Effector memory CD4-positive, alpha-beta T cell (primary cell): ENCODE measurements at regions not wholly inside any gene's neighbourhood (a gene's known extent, or its start where the extent isn't known, plus 50 kb on each side); places are given as distances from the start of the nearest gene placed in this dataset.

ENCODE experiments used
- DNase-seq, 3 donors: peaks; one replicate each; pipeline ENCODE4 v3.0.0-alpha.2; 2020
- H3K27ac ChIP-seq: 2 replicates; pipeline ENCODE4 v1.7.0; 2013; ENCODE audit warnings: mild to moderate bottlenecking, low read length, moderate library complexity; ENCODE audit not compliant: insufficient read depth, poor library complexity, severe bottlenecking
- H3K27me3 ChIP-seq: replicated peaks from 2 replicates; pipeline ENCODE4 v1.7.0; 2013; ENCODE audit warnings: mild to moderate bottlenecking, low read length; ENCODE audit not compliant: insufficient read depth, control insufficient read depth, poor library complexity, severe bottlenecking
- H3K36me3 ChIP-seq: 2 replicates; pipeline ENCODE4 v1.7.0; 2013; ENCODE audit warnings: mild to moderate bottlenecking, low read length, moderate library complexity; ENCODE audit not compliant: control insufficient read depth, insufficient read depth
- H3K4me1 ChIP-seq: 2 replicates; pipeline ENCODE4 v1.7.0; 2013; ENCODE audit warnings: low read length, mild to moderate bottlenecking; ENCODE audit not compliant: control insufficient read depth, insufficient read depth, poor library complexity, severe bottlenecking
- H3K4me3 ChIP-seq: 2 replicates; pipeline ENCODE4 v1.7.0; 2013; ENCODE audit warnings: low read length, low read depth, mild to moderate bottlenecking; ENCODE audit not compliant: insufficient read depth, poor library complexity, severe bottlenecking
- H3K9me3 ChIP-seq: 2 replicates; pipeline ENCODE4 v1.7.0; 2013; ENCODE audit warnings: mild to moderate bottlenecking, low read length, moderate library complexity; ENCODE audit not compliant: control insufficient read depth

GRCh38 chr3:5750874-5751640 lies 563.5 kb downstream of the EDEM1 start:
- H3K27me3 ChIP-seq: no peaks in the 10 kb centered on the region
- DNase-seq: no peak
- H3K27ac ChIP-seq: no peak overlapping the region
- no peak overlapping the region for H3K4me3 ChIP-seq
- H3K36me3 ChIP-seq: no peaks in the 10 kb centered on the region
- H3K9me3 ChIP-seq: no peaks in the 10 kb centered on the region
- no peaks in the 10 kb centered on the region for H3K4me1 ChIP-seq

- H3K9me3 ChIP-seq: no peaks in the 10 kb centered on the region
- H3K4me3 ChIP-seq: no peak overlapping the region
- H3K4me1 ChIP-seq: no peaks in the 10 kb centered on the region
- H3K27ac ChIP-seq: no peak overlapping the region
- no peaks in the 10 kb centered on the region for H3K27me3 ChIP-seq
- no peak for DNase-seq
- no peaks in the 10 kb centered on the region for H3K36me3 ChIP-seq
Observed at GRCh38 chr3:5754602-5755001, 567.1 kb downstream of the EDEM1 start.

GRCh38 chr3:5756443-5756842 lies 568.9 kb downstream of the EDEM1 start:
- H3K9me3 ChIP-seq: no peaks in the 10 kb centered on the region
- no peak overlapping the region for H3K27ac ChIP-seq

GRCh38 chr3:5757213-5757804 lies 569.8 kb downstream of the EDEM1 start:
- H3K36me3 ChIP-seq: no peaks in the 10 kb centered on the region
- no peaks in the 10 kb centered on the region for H3K27me3 ChIP-seq
- no peak for DNase-seq
- no peak overlapping the region for H3K27ac ChIP-seq
- no peaks in the 10 kb centered on the region for H3K4me1 ChIP-seq
- H3K4me3 ChIP-seq: no peak overlapping the region
- H3K9me3 ChIP-seq: no peaks in the 10 kb centered on the region

More at GRCh38 chr3:5756443-5756842, 568.9 kb downstream of the EDEM1 start:
- H3K27me3 ChIP-seq: no peaks in the 10 kb centered on the region
- no peak for DNase-seq
- H3K4me3 ChIP-seq: no peak overlapping the region
- no peaks in the 10 kb centered on the region for H3K36me3 ChIP-seq
- H3K4me1 ChIP-seq: no peaks in the 10 kb centered on the region

GRCh38 chr3:5758699-5759098 lies 571.2 kb downstream of the EDEM1 start:
- Histone ChIP-seq H3K27me3 (no peaks in the 10 kb centered on the region), H3K9me3 (no peaks in the 10 kb centered on the region), H3K36me3 (no peaks in the 10 kb centered on the region), H3K4me1 (no peaks in the 10 kb centered on the region), H3K27ac (no peak overlapping the region), H3K4me3 (no peak overlapping the region)
- no peak for DNase-seq

- no peak for DNase-seq
- Histone ChIP-seq H3K4me1 (no peaks in the 10 kb centered on the region), H3K4me3 (no peak overlapping the region), H3K9me3 (no peaks in the 10 kb centered on the region), H3K27ac (no peak overlapping the region), H3K36me3 (no peaks in the 10 kb centered on the region), H3K27me3 (no peaks in the 10 kb centered on the region)
Observed at GRCh38 chr3:5762506-5762905, 575.0 kb downstream of the EDEM1 start.

- no peaks in the 10 kb centered on the region for H3K9me3 ChIP-seq
- no peak for DNase-seq
- no peak overlapping the region for H3K4me3 ChIP-seq
- H3K27ac ChIP-seq: no peak overlapping the region
- no peaks in the 10 kb centered on the region for H3K27me3 ChIP-seq
- H3K4me1 ChIP-seq: no peaks in the 10 kb centered on the region
- no peaks in the 10 kb centered on the region for H3K36me3 ChIP-seq
Observed at GRCh38 chr3:5766848-5767247, 579.3 kb downstream of the EDEM1 start.

GRCh38 chr3:5767304-5767703 lies 579.8 kb downstream of the EDEM1 start:
- Histone ChIP-seq H3K9me3 (no peaks in the 10 kb centered on the region), H3K27me3 (no peaks in the 10 kb centered on the region), H3K4me1 (no peaks in the 10 kb centered on the region), H3K27ac (no peak overlapping the region), H3K36me3 (no peaks in the 10 kb centered on the region), H3K4me3 (no peak overlapping the region)
- DNase-seq: no peak

GRCh38 chr3:5768281-5768945 lies 580.9 kb downstream of the EDEM1 start:
- no peaks in the 10 kb centered on the region for H3K27me3 ChIP-seq
- H3K4me1 ChIP-seq: no peaks in the 10 kb centered on the region
- no peaks in the 10 kb centered on the region for H3K36me3 ChIP-seq
- no peak overlapping the region for H3K4me3 ChIP-seq
- H3K27ac ChIP-seq: no peak overlapping the region
- no peaks in the 10 kb centered on the region for H3K9me3 ChIP-seq
- DNase-seq: no peak

GRCh38 chr3:5769825-5770224 lies 582.3 kb downstream of the EDEM1 start:
- Histone ChIP-seq H3K27me3 (no peaks in the 10 kb centered on the region), H3K9me3 (no peaks in the 10 kb centered on the region), H3K36me3 (no peaks in the 10 kb centered on the region), H3K4me3 (no peak overlapping the region), H3K4me1 (no peaks in the 10 kb centered on the region), H3K27ac (no peak overlapping the region)
- no peak for DNase-seq
